GM19397 (cell line): ENCODE measurements at regions not wholly inside any gene's neighbourhood (a gene's known extent, or its start where the extent isn't known, plus 50 kb on each side); places are given as distances from the start of the nearest gene placed in this dataset.

Experiments
- ATAC-seq: cut with Tn5 transposase; IDR thresholded peaks from one replicate; pipeline ENCODE4 v1.9.1; 2021; ENCODE audit warnings: mild to moderate bottlenecking, moderate library complexity; ENCODE audit not compliant: unreplicated experiment

DNA sequence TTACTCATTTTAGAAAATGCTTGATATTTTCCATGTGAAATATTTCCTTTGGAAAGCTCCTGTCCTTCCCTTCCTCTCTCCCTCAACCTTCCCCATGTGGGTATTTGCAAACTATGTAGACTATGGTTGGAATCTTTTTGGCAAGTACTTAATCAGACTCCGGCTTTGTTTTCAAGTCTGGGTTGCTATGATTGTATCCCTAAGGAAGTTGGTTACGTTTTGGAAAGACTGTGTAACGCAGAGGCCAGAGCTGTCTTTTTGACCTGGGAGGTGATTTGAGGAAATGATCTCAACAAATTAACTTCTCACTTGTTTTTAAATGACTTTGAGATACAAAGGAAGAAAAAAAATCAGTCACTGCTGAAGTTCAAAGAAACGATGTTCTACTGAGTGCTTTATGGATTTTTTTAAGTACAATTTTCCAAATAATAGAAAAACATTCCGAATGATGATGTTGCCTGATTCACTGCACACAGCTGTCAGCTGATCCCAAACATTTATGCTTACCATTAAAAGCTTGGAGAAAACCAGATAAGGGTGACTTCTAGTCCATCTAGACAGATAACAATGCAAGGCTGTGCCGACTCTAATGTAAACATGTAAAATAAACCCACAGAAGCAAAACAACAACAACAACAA, 145.5 kb upstream of the CELF2 start:
- no peak for ATAC-seq

DNA sequence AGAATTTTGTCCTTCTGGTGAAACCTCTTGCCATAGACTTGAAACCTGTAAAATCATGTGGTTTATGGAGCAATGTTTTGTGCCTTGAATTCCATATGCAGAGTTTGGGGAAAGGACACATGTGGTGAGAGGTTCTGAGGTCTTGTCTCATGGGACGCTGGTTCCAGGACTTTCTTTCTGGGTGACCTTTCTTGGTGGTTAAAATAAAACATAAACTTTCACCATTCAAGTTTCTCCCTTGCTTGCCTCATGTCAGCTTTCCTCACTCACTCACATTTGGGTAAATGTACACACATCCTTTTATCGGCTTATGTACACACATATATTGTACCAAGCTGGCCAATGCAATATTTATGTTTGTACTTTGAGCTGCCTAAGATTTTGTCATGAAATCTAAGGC, 144.9 kb upstream of the CELF2 start:
- no peak for ATAC-seq

DNA sequence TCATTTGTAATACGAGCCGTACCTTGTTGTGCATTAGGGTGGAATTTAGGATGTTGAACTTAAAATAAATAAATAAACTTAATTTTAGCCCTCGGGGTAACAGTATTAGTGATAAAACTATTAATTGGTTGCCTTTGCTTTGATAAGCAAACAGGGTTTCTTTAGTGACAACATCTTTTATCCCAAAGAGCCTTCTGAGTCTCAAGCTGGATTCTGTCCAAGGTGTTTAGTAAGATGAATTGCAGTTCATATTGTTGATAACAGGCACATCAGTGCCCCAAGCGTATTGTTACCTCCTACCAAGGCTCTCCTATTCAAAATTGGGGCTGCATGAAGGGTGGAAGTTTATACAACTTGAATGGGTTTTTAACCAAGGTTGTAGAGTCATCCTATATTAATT, 144.4 kb upstream of the CELF2 start:
- ATAC-seq, result no peak

DNA sequence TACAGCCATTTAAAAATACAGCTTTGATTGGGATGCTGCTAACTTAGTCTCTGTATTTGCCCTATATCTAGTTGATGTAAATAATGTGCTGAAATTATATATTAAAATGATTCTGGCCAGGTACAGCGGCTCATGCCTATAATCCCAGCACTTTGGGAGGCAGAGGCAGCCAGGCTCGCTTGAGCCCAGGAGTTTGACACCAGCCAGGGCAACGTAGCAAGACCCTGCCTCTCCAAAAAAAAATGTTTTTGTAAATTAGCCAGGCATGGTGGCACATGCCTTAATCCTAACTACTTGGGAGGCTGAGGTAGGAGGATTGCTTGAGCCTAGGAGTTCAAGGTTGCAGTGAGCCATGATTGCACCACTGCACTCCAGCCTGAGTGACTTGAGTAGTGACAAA, 143.8 kb upstream of the CELF2 start:
- ATAC-seq, result no peak

DNA sequence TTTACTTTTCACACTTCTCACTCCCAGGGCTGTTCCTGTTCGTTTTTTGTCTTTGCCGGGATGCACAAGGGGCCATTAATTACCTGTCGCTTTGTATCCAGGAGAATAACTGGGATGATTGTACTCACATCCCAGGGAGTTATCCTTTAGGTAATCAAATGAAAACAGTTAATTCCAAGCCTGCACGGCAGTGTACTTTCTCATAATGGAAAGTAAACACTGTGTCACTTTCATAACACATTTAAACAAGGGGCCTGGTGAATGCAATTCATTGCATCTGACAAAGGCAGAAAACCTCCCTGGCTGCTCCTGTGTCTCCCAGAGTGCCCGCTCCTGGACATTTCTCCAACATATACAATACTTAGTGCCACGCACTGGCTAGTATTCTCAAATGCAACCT, 138.7 kb upstream of the CELF2 start:
- no peak for ATAC-seq

DNA sequence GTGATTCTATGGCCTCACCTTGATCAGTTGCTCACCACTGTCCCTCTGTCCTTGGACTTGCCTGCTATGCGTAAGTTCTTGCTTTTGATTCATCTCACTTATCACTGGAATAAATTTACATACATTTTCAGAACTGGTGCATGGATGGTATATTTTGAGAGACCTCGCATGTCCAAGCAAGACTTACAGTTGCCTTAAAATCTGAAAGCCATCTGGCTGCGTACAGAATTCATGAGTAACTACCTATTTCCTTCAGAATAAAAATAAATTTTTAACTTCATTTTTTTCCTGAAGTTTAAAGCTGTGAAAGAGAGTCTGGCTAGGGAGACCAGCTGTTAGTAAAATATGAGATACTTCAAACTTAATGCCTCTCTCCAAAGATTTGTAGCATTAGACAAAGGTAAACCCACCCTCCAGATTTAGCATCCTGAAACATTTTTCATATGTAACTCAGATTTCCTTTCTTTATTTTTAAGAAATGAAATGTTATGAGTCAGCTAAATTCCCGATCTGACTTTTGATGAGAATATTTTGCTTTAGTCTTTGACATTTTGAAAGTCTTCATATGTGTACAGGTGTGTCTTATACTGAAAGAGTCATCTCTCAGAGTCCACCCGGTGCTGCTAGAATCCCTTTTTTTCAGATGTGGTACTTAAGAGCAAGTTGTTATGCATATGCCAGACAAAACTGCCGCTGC, 136.4 kb upstream of the CELF2 start:
- no peak for ATAC-seq

DNA sequence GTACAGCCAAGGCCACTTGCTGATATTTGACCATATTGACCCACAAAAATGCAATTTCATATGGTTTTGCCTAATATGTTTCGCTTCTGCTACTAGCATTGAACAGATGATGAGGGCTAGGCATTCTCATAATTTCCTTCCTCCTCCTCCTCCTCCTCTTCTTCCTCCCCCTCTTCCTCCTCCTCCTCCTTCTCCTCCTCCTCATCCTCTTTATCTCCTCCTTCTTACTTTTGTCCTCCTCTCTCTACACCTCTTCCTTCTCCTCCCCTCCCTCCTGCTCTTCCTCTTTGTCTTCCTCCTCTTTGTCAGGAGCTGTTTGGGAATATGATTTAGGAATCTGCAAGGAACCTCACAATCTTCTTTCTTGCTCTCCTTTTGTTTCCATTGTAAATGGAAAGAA, 133.9 kb upstream of the CELF2 start:
- ATAC-seq, result no peak

DNA sequence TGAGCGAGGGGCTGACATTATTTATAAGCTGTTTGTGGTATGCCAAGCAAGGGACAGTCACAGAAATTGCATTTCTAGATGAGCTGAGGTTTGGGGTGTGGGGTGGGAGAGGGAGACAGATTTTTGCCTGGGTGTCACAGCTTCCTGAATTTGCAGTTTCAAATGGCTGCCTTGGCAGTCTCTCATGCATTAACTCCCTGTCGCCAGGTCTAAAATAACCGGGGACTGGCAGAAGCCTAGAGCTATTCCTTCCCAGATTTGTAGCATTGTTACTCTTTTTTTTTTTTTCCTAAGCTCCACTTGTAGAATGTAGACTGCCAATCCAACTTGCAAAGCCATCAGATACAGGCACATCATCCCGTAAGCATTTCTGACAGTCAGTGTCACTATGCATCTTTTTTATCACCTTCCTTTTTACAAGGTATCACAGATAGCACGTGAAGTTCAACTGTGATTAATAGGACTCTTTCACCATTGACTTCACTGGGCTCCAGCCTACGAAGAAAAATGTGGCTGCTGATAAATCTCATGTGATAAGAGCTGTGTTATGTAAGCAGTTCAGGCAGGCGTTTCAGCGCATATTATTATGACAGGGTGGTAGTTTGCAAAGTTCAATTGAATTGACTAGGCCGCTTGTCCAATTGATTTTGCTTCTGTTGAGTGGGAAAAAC, 130.7 kb upstream of the CELF2 start:
- no peak for ATAC-seq

DNA sequence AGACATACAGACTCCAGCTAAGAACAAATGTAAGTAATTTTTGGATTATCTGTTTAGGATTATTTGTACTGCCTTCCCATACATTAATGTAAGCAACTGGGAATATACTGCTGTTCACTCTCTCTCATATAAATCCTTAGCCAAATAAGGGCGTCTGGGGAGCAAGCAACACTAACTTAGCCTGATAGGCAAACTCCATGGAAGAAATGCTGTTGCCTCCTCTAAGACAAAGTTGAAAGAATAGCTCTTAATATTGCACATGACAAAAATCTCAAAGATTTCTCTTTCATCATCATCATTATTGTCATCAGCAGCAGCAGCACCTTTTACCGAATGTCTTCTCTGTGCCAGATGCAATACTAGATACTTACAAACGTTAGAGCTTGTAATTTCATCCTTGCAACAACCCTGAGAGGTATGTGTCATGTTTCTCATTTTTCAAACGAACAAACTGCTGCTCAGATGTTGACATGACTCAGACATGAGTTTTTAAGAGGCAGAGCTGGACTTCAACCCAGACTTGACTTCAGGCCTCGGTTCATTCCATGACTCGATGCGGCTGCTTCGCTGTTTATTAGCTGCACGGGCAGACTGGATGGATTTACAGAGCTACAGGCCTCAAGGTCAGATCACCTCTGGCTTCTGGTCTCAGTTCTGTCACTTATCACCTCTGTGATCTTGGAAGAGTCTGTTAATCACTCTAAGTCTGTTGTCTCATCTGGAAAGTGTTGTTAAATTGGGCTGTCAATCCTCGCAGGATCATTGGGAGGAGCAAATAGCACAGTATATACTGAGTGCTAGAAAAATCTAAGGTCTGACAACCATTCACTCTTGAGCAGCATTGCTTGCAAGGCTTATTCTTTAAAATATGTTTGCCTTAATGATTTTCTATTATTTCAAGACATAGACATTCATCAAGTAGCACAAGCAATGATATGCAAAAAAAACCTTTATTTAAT, 126.3 kb upstream of the CELF2 start:
- no peak for ATAC-seq

DNA sequence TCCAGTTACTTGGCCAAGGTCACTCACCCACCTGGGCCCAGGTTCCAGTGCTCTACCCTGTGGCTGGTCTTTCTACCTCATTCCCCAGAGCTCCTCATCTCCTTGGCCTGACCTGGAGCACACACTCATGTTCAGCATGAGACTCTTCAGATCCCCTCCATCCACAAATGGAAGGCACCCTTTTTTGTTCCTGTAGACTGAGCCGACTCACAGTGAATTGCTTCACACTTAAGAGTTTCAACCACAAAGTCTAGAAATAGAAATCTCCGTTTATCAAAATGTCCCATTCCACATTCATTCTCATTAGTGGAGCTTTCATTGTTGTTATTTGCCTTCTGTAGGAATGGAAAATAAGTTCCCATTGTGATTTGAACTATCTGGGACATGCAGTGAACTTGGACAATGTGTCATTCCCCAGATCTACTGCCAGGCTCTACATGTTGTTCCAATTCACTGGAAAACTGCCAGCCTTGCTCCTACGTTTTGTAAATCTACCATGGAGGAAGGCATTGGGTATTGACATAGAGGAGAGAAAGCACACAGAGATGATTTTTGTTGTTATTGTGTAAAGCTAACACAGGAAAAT, 125.3 kb upstream of the CELF2 start:
- no peak for ATAC-seq

DNA sequence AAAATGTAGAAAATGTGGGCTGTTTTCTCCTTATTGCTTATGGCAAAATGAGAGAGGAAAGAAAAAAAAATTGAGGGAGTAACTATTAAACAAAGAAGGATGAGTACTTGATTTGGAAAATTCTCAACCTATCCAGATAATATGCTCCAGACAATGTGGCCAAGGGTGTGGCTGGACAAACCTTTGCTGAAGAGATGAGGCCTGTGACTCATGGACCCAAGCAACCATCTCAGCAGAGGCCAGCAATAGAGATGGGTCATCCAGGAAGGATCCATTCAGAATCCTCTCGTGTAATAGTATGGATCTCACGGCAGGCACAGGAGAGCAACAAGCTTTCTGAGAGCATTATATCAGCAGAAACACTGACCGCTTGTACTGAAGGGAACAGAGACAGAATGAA, 120.3 kb upstream of the CELF2 start:
- no peak for ATAC-seq

DNA sequence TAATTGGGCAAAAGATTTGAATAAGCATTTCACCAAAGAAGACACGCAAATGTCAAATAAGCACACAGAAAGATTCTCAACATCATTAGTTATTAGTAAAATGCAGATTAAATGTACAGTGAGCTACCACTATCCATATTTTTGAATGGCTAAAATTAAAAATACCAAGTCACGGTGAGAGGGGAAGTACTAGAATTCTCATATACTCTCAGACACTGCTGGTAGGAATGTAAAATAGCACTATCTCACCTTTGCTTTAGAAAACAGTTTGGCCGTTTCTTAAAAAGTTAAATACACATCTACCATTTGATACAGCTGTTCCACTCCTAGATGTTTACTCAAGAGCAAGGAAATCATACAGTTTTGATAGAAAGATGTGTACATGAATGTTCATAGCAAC, 115.8 kb upstream of the CELF2 start:
- ATAC-seq, result no peak

DNA sequence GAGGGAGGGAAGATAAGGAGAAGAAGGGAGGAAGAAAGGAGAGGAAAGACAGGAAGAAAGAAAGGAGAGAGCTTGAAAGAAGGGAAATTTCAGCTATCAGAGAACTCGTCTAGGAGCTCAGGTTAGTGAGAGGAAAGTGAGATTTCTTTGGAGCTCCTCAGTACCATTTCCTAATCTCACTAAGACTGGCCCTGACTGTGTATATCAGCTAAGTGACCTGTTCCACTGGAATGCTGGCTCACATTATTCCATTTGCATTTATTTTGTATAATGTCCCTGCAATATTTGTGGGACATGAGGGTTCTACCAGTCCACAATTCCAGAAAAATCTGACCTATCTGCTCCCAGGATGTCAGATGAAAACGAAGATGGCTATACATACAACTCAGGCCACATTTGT, 114.7 kb upstream of the CELF2 start:
- no peak for ATAC-seq

DNA sequence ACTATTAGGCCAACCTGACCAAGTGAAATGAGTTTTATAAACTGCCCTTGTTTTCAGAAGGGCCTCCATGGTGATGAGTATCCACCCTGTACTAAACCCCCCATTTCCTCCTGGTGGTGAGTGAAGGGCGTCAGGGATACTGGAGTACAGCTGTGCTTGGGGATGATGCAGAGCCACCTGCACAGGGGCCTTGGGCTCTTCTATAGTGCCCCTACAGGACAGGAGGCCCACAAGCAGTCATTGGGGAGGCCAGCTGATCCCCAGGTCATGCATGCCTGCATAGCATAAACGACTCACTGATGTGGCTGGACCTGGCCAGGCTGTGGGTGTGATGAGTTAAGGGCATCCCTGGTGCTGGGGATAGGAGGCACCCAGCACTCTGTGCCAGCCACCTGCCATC, 114.1 kb upstream of the CELF2 start:
- ATAC-seq, result no peak

DNA sequence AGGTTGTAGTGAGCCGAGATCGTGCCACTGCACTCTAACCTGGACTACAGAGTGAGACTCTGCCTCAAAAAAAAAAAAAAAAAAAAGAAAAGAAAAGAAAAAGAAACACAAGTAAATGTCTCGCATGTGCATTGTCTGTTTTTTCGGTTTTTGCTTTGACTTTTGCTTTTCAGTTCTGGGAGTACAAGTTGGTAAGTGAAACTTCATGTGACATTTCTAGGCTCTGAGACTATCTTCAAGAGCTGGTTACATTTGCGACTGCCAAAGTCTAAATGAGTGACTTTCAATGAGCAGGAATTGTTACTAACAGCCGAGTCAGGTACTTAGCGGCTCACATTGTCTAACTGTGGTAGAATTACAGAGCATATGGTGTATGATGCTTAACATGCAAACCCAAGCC, 107.0 kb upstream of the CELF2 start:
- ATAC-seq, result no peak

DNA sequence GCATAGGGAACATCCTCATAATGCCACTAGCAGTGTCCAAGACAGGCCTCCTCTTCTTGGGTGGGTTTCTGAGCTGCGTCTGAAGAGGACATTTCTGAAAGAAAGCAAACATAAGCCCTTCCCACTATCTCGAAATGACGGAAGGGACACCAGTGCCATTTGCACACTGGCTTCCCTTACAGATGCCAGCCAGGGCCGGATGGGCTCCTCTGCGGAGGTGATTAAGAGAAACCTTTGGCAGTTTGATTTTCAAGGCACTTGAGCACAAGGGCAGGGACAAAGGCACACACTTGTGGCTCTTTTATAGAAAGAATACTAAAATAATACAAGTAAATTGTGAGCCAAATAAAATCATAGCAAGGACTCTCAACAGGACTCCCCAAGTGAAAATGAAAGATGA, 106.6 kb upstream of the CELF2 start:
- no peak for ATAC-seq

DNA sequence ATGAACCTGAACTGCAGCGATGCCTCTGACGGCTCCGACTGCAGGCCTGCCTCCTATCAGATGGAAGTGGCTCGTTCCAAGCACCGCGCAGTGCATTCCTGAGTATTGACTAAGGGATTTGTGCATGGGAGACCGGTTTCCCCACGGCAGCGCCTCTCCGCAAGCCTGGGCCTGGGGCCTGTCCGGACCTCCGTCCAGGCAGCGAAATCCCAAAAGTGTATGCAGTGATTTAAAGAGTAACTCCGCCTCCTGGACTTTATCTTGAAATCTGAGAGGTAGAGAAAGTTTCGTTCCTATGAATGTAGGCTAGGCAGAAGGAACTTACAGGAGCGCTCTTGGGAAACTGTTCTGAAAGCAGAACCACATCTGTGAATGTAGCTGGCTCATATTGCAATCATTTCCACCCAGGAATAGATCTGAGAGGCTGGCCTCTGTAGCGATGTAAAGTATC, 106.2 kb upstream of the CELF2 start:
- no peak for ATAC-seq

DNA sequence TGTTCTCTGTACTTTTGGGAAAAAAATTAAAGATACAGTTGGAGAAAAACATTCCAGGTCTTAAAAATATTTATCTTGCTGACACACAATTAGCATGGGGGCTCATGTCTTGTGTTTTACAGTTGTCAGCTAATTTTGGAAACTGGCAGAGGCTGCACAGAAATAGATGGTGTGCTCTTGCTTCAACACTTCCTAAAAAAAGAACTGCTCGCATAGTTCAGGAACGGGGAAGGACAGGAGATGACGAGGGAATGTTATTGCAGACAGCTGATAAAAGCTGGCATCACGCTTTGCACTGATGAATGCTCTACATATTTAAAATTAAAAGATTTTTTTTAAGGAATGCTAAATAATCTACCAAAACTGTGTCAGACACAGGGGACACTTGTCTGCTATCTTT, 103.5 kb upstream of the CELF2 start:
- ATAC-seq, result no peak

DNA sequence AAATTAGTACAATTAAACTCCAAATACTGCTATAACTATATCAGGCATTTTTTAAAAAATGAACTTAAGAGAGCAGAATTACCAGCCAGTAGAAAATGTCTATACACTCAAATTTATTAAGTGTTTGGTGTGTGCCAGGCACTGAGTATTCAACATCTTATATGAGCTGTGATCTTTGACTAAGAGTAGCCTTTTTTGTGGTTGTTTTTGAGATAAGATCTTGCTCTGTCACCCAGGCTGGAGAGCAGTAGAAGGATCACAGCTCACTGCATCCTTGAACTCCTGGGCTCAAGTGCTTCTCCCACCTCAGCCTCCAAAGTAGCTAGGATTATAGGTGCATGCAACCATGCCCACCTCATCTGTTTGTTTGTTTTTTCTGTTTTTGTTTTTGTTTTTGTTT, 102.5 kb upstream of the CELF2 start:
- no peak for ATAC-seq

DNA sequence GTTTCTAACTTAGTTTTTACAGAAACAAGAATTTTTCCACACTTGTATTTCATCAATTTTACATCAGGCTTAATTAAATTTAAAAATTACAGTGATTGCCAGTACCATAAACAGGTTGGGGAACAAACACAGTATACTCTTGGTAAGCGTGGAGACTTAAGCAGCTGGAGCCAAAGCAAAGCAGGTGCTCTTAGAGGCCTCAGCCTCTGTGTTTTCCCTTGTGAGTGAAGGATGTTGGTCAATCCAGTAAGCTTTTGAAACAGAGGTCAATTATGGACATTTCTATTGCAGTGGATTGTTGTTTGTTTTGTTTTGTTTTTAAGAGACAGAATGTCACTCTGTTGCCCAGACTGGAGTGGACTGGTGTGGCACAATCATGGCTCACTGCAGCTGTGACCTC, 100.6 kb upstream of the CELF2 start:
- no peak for ATAC-seq

DNA sequence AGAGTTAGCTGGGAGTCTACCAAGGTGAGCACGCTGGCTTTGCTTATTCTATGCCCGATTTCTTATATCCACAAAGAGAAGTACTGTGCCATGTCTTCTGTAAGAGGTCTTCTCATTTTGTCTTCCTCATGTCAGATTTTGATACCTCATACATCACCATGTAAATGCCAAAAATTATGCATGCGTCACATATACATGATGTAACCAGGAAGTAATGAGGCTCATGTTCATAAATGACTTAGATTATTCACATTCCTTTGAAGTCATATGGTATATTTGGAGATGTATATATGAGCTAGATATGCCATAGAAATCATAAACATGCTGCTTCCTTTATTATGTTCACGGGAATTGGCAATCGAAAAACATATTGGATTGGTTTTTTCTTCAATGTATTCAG, 97.7 kb upstream of the CELF2 start:
- ATAC-seq, result no peak
